ENCODE measurements at regions not wholly inside any gene's neighbourhood (a gene's known extent, or its start where the extent isn't known, plus 50 kb on each side); places are given as distances from the start of the nearest gene placed in this dataset.
"Not testable (repeated sequence)": the region's sequence is repeated elsewhere in the genome, so short reads cannot be mapped to it uniquely, and the experiment has no call there.

- no peak for DNase-seq
These were observed 77.5 kb upstream of the KRAS start for GRCh38 chr12:25328072-25328712.

- DNase-seq: no peak
These were observed 76.6 kb upstream of the KRAS start for GRCh38 chr12:25327321-25327720.

DNA sequence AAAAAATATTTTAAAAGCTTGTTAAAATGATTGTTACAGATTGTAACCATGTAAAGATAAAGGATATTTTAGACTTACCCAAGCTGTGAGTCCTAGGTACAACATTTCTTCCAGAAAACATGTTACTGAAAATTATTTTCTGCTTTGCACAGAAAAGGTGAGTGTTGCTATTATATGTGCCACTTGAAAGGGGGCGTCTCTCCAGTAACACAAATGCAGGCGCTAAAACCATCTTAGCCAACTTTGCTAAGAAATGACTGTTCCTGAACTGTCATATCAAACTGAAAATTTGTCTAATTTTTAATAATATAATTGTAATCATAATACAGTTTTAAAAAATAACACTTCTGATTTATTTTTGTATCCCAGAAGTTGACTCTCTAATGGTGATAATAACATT lies 75.6 kb upstream of the KRAS start:
- DNase-seq: no peak

DNA sequence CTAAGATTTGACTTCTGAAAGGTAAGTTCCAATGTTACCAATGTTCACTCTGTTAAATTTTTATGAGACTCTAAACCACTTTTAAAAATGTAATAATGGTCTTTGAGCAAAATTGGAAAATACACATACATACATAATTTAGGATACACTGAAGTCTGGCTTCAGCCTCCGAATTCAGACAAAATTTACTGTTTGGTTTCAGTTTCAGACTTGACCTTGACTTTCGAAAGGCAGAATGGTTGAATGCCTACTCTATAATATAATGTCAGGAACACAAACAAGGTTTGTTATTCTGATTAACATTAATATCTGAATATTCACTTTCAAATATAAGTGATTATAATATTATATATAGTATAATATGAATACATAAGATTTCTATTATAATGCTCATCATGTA lies 74.1 kb upstream of the KRAS start:
- no peak for DNase-seq

GRCh38 chr12:25323581-25323982 lies 72.9 kb upstream of the KRAS start:
- no peak for DNase-seq

DNA sequence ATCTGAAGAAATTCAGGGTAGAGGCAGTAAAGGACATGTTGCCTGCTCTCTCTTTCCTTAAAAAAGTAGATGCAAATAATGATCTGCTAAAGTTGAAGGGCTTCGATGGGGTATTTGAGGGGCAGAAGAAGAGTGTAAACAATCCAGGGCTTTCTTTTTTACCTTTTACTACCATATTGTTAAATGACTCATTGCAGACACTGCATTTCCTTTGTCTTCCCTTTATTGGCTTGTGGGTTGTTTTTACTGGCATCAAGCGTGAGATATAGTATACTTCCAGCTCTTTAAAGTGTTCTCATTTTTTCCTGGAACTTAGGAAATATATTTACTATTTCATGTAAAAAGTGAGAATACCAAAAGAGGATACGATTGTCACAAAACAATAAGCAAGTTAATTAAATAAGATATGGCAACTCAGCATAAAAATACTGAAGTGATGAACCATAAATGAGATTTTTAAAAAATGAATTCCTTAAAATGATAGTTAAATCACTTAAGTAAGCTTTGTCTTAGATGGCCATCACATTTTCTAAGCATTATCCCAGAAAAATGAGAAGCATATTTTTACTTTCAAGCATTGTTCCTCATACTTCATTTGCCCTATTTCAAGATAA lies 72.3 kb upstream of the KRAS start:
- DNase-seq: no peak

DNA sequence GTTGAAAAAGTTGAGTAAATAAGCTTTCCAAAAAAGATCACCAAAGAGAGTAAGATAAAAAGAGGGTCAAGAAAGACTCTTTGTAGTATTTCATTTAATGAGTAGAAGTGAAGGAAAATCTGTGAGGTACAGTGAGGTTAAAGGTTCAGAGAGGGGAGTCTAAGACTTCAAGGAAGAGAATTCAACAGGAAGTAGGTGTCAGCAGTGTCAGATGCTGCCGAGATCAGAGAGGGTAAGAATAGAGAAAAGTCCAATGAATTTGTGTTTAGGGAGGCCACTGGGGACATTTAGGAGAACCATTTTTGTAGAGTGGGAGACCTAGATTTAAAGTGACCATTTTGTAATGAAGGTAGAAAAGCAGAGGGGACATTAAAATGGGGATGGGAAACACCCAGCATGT lies 71.6 kb upstream of the KRAS start:
- no peak for DNase-seq

DNA sequence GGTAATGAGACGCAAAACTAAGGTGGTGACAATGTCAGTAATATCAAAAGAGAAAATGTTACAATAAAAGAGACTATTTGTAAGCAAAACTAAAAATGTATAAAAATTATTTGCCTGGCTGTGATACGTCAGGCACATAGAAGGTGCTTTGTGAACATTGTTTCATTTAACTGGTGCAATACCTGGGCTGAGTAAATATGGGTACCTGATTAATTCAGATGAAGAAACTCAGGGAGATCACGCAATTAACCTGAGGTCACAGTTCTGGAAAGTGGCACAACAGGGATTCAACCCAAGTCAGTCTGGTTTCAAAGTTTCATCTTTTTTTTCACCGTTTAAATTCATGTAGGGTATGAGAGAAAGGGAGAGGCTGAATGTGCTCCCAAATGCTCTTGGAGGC lies 71.0 kb upstream of the KRAS start:
- no peak for DNase-seq

- DNase-seq: no peak
These were observed 69.6 kb upstream of the KRAS start for GRCh38 chr12:25320123-25321006.

DNA sequence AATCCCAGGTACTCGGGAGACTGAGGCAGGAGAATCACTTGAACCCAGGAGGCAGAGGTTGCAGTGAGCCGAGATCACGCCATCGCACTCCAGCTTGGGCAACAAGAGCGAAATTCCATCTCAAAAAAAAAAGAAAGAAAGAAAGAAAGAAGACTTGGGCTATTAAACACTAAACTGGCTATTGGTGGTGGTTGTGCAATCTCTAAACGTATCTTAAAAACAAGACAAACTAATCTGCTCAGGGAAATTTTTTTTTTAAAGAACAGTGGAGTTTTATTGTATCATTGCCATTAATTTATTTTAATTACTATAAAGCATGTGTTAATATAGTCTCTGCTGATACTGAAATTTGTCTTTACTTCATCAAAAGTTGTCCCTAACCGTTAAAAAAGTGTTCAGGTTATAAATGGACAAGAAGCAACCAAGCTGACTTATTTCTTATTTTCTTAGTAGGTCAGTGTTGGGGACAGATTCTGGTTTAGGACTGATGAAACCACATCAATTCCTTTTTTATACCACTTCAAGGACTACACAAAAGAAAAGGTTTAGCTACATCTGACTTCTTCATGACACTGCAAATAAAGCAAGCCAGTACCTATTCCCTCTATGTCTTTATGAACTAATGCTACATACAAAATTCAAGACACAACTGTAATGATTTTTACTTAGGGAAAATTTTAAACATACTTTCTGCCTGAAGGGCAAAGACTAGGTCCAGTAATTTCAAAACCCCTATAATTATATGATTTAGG lies 68.7 kb upstream of the KRAS start:
- no peak for DNase-seq

- DNase-seq: no peak
These were observed 66.8 kb upstream of the KRAS start for GRCh38 chr12:25317553-25317952.

- no peak for DNase-seq
These were observed 64.7 kb upstream of the KRAS start for GRCh38 chr12:25315388-25315787.

- not testable (repeated sequence) for DNase-seq
These were observed 62.7 kb upstream of the KRAS start for GRCh38 chr12:25313266-25313990.

- no peak for DNase-seq
These were observed 60.8 kb upstream of the KRAS start for GRCh38 chr12:25311506-25311905.

- not testable (repeated sequence) for DNase-seq
These were observed 59.3 kb upstream of the KRAS start for GRCh38 chr12:25310071-25310470.

DNA sequence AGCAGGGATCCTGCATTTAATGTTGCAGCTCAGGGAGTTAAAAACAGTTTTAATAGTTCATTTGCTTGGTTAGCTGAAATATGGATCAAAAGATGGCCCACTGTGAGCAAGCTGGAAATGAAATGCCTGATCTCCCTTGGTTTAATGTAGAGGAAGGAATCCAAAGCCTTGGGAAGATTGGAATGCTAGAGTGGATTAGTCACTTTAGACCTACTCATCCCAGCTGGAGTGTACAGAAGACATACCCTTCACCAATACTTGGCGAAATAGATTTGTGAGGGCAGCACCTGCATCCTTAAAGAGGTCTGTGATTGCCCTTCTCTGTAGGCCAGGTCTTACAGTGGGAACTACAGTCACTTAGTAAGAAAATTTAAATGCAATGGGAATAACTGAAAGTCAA lies 58.0 kb upstream of the KRAS start:
- DNase-seq: no peak

- DNase-seq: no peak
These were observed 57.1 kb upstream of the KRAS start for GRCh38 chr12:25307818-25308217.

- no peak for DNase-seq
These were observed 51.1 kb upstream of the KRAS start for GRCh38 chr12:25301798-25302197.
